HG03066 (cell line): ENCODE measurements at regions not wholly inside any gene's neighbourhood (a gene's known extent, or its start where the extent isn't known, plus 50 kb on each side); places are given as distances from the start of the nearest gene placed in this dataset.
"Not testable (repeated sequence)": the region's sequence is repeated elsewhere in the genome, so short reads cannot be mapped to it uniquely, and the experiment has no call there.

Experiments
- ATAC-seq: cut with Tn5 transposase; IDR thresholded peaks from one replicate; pipeline ENCODE4 v1.9.1; 2021; ENCODE audit warnings: low read depth; ENCODE audit not compliant: unreplicated experiment

GRCh38 chr2:19109518-19109917, 248.9 kb downstream of the OSR1 start:
- no peak for ATAC-seq

GRCh38 chr2:19106376-19106775, 252.0 kb downstream of the OSR1 start:
- no peak for ATAC-seq

- ATAC-seq: no peak
Measured at GRCh38 chr2:19104503-19104902, 253.9 kb downstream of the OSR1 start.

- ATAC-seq: no peak
Measured at GRCh38 chr2:19102696-19103423, 255.6 kb downstream of the OSR1 start.

GRCh38 chr2:19101968-19102367, 256.5 kb downstream of the OSR1 start:
- ATAC-seq: no peak

GRCh38 chr2:19100570-19100969, 257.9 kb downstream of the OSR1 start:
- no peak for ATAC-seq

GRCh38 chr2:19099181-19099580, 259.2 kb downstream of the OSR1 start:
- ATAC-seq: no peak

- no peak for ATAC-seq
Measured at GRCh38 chr2:19098467-19099160, 259.8 kb downstream of the OSR1 start.

- not testable (repeated sequence) for ATAC-seq
Measured at GRCh38 chr2:19089476-19089875, 268.9 kb downstream of the OSR1 start.

GRCh38 chr2:19086231-19086651, 272.2 kb downstream of the OSR1 start:
- ATAC-seq: no peak

GRCh38 chr2:19078709-19079108, 279.7 kb downstream of the OSR1 start:
- ATAC-seq: no peak

- no peak for ATAC-seq
Measured at GRCh38 chr2:19073522-19073921, 284.9 kb downstream of the OSR1 start.

GRCh38 chr2:19072161-19072560, 286.3 kb downstream of the OSR1 start:
- ATAC-seq: no peak

- no peak for ATAC-seq
Measured at GRCh38 chr2:19070886-19071285, 287.5 kb downstream of the OSR1 start.

- no peak for ATAC-seq
Measured at GRCh38 chr2:19068206-19068605, 290.2 kb downstream of the OSR1 start.

- no peak for ATAC-seq
Measured at GRCh38 chr2:19062370-19062769, 296.1 kb downstream of the OSR1 start.

- ATAC-seq: no peak
Measured at GRCh38 chr2:19059076-19059475, 299.3 kb downstream of the OSR1 start.

GRCh38 chr2:19051203-19051831, 307.1 kb downstream of the OSR1 start:
- no peak for ATAC-seq

- ATAC-seq: no peak
Measured at GRCh38 chr2:19050354-19050753, 308.1 kb downstream of the OSR1 start.

- ATAC-seq: no peak
Measured at GRCh38 chr2:19048593-19049266, 309.7 kb downstream of the OSR1 start.
